H1 (cell line): ENCODE measurements at regions not wholly inside any gene's neighbourhood (a gene's known extent, or its start where the extent isn't known, plus 50 kb on each side); places are given as distances from the start of the nearest gene placed in this dataset.

Experiments
- CTCF ChIA-PET: fragments of 300-600 bp; sonication (Branson Sonifier 250); formaldehyde crosslinking; loops from one replicate; lab custom pipeline; 2021; ENCODE audit not compliant: partially characterized antibody; lab: Charles Lee
- POLR2A ChIA-PET: fragments of 300-600 bp; sonication (Branson Sonifier 250); formaldehyde crosslinking; loops from one replicate; lab custom pipeline; 2021; ENCODE audit warnings: inconsistent platforms; ENCODE audit not compliant: partially characterized antibody; lab: Charles Lee
- DNase-seq, 2 experiments: peaks; one replicate each; pipeline versions ENCODE4 v3.0.0 to v3.0.0-alpha.2; 2010 to 2022; ENCODE audit warnings: low spot score in 2 of 2, low read depth in 1 of 2, mixed read lengths in 1 of 2
- FAIRE-seq: peaks from 2 replicates; lab custom pipeline; 2011; peaks lifted over from hg19 to GRCh38; lab: Jason Lieb, UNC
- H2AFZ ChIP-seq: 2 replicates; pipeline ENCODE4 v1.8.1; 2012; ENCODE audit warnings: low read length, inconsistent platforms
- H2AK5ac ChIP-seq: 2 replicates; pipeline ENCODE4 v1.6.1; 2013; ENCODE audit warnings: low read depth, low read length
- H2BK120ac ChIP-seq: replicated peaks from 2 replicates; pipeline ENCODE3; 2013; ENCODE audit warnings: low read depth, low read length, inconsistent platforms
- H2BK12ac ChIP-seq: 2 replicates; pipeline ENCODE4 v1.6.1; 2013; ENCODE audit warnings: low read depth, low read length
- H2BK15ac ChIP-seq: 2 replicates; pipeline ENCODE4 v1.6.1; 2013; ENCODE audit warnings: low read length
- H2BK20ac ChIP-seq: 2 replicates; pipeline ENCODE4 v1.6.1; 2013; ENCODE audit warnings: low read length
- H2BK5ac ChIP-seq: 2 replicates; pipeline ENCODE4 v1.6.1; 2013; ENCODE audit warnings: low read depth, low read length
- H3K14ac ChIP-seq: 2 replicates; pipeline ENCODE4 v1.6.1; 2013; ENCODE audit warnings: inconsistent platforms; ENCODE audit not compliant: insufficient read length
- H3K18ac ChIP-seq: 2 replicates; pipeline ENCODE4 v1.6.1; 2013; ENCODE audit warnings: low read length; ENCODE audit errors: extremely low read depth
- H3K23ac ChIP-seq: 2 replicates; pipeline ENCODE4 v1.6.1; 2013; ENCODE audit warnings: inconsistent platforms; ENCODE audit not compliant: insufficient read length
- H3K23me2 ChIP-seq: 2 replicates; pipeline ENCODE4 v1.6.1; 2013; ENCODE audit warnings: low read depth, low read length
- H3K27ac ChIP-seq: 2 replicates; pipeline ENCODE4 v1.6.1; 2011; ENCODE audit warnings: low read depth, low read length, inconsistent platforms
- H3K27me3 ChIP-seq, 4 experiments: replicated peaks in 1 of 4; 1 replicate in 1 of 4; 2 replicates in 3 of 4; pipeline versions ENCODE4 v1.6.1 to v1.8.1; 2011 to 2013; ENCODE audit warnings: low read length in 3 of 4, mild to moderate bottlenecking in 3 of 4, inconsistent platforms in 2 of 4, mixed read lengths in 2 of 4, moderate library complexity in 1 of 4; ENCODE audit not compliant: control insufficient read depth in 3 of 4, insufficient read depth in 3 of 4; ENCODE audit errors: extremely low read depth in 1 of 4
- H3K36me3 ChIP-seq, 4 experiments: 2 replicates each; pipeline versions ENCODE4 v1.6.1 to v1.8.1; 2011 to 2013; ENCODE audit warnings: mild to moderate bottlenecking in 4 of 4, low read length in 3 of 4, moderate library complexity in 2 of 4, control low read depth in 1 of 4, inconsistent platforms in 1 of 4; ENCODE audit not compliant: insufficient read depth in 4 of 4, control insufficient read depth in 2 of 4
- H3K4ac ChIP-seq: replicated peaks from 2 replicates; pipeline ENCODE3; 2013; ENCODE audit warnings: low read length, low read depth, mixed read lengths, inconsistent platforms; ENCODE audit not compliant: insufficient read length
- H3K4me1 ChIP-seq, 4 experiments: replicated peaks in 1 of 4; 1 replicate in 1 of 4; 2 replicates in 3 of 4; pipeline versions ENCODE4 v1.6.1 to v1.8.1; 2011 to 2013; ENCODE audit warnings: low read length in 3 of 4, inconsistent platforms in 2 of 4, mixed read lengths in 1 of 4; ENCODE audit not compliant: insufficient read depth in 4 of 4, control insufficient read depth in 3 of 4
- H3K4me2 ChIP-seq, 2 experiments: 2 replicates each; pipeline versions ENCODE4 v1.6.1 to v1.8.1; 2011 to 2013; ENCODE audit warnings: low read depth in 2 of 2, low read length in 2 of 2, control low read depth in 1 of 2, inconsistent platforms in 1 of 2, mild to moderate bottlenecking in 1 of 2; ENCODE audit not compliant: insufficient read depth in 1 of 2
- H3K4me3 ChIP-seq, 4 experiments: fragments of 200-600, 300-600 bp in 1 of 4; sonication (generic), shearing (Covaris generic), sonication (Bioruptor Twin) in 1 of 4; 2 replicates each; pipeline versions ENCODE4 v1.5.1 to v1.8.1; 2011 to 2016; ENCODE audit warnings: low read length in 4 of 4, low read depth in 3 of 4, control low read depth in 2 of 4, inconsistent platforms in 2 of 4, mild to moderate bottlenecking in 2 of 4, mixed read lengths in 1 of 4, moderate library complexity in 1 of 4; ENCODE audit not compliant: insufficient read depth in 2 of 4; ENCODE audit errors: extremely low read depth in 1 of 4
- H3K56ac ChIP-seq: replicated peaks from 2 replicates; pipeline ENCODE3; 2013; ENCODE audit warnings: low read depth, mild to moderate bottlenecking, mixed read lengths, low read length, inconsistent platforms; ENCODE audit not compliant: insufficient read length
- H3K79me1 ChIP-seq: 2 replicates; pipeline ENCODE4 v1.6.1; 2013; ENCODE audit warnings: low read depth, low read length, control low read depth
- H3K79me2 ChIP-seq, 2 experiments: 2 replicates each; pipeline versions ENCODE4 v1.6.1 to v1.8.1; 2012 to 2013; ENCODE audit warnings: low read length in 2 of 2, mild to moderate bottlenecking in 2 of 2, inconsistent platforms in 1 of 2; ENCODE audit not compliant: insufficient read depth in 2 of 2, control insufficient read depth in 1 of 2
- H3K9ac ChIP-seq, 4 experiments: replicated peaks in 1 of 4; 1 replicate in 1 of 4; 2 replicates in 3 of 4; pipeline versions ENCODE4 v1.6.1 to v1.8.1; 2011 to 2013; ENCODE audit warnings: low read depth in 3 of 4, low read length in 3 of 4, control low read depth in 2 of 4, mild to moderate bottlenecking in 2 of 4, moderate library complexity in 2 of 4, inconsistent platforms in 1 of 4; ENCODE audit errors: extremely low read depth in 1 of 4
- H3K9me3 ChIP-seq, 2 experiments: 2 replicates each; pipeline versions ENCODE4 v1.6.1 to v1.8.1; 2012 to 2013; ENCODE audit warnings: mild to moderate bottlenecking in 2 of 2, moderate library complexity in 2 of 2, control low read depth in 1 of 2, inconsistent platforms in 1 of 2, low read depth in 1 of 2, low read length in 1 of 2, mixed read lengths in 1 of 2; ENCODE audit not compliant: insufficient read depth in 2 of 2
- H4K20me1 ChIP-seq, 2 experiments: replicated peaks in 1 of 2; 2 replicates each; pipeline versions ENCODE3 to v1.8.1; 2011 to 2013; ENCODE audit warnings: inconsistent platforms in 2 of 2, low read length in 2 of 2, mild to moderate bottlenecking in 1 of 2; ENCODE audit not compliant: insufficient read depth in 2 of 2, control insufficient read depth in 1 of 2
- H4K5ac ChIP-seq: 2 replicates; pipeline ENCODE4 v1.6.1; 2013; ENCODE audit warnings: low read length, low read depth, mixed read lengths, inconsistent platforms; ENCODE audit not compliant: insufficient read length
- H4K8ac ChIP-seq: 2 replicates; pipeline ENCODE4 v1.8.0; 2013; ENCODE audit warnings: mild to moderate bottlenecking, moderate library complexity, low read length, inconsistent platforms; ENCODE audit not compliant: insufficient read depth; ENCODE audit errors: extremely low read depth
- H4K91ac ChIP-seq: replicated peaks from 2 replicates; pipeline ENCODE3; 2013; ENCODE audit warnings: low read length, mixed read lengths, inconsistent platforms; ENCODE audit not compliant: insufficient read length
- CBX5 ChIP-seq: fragments of 300-800, 300-1000 bp; sonication (generic); IDR thresholded peaks from 2 replicates; pipeline ENCODE4 v1.7.1; 2016; ENCODE audit warnings: antibody characterized with exemption, low read length, low read depth
- RAD21 ChIP-seq, 2 experiments: IDR thresholded peaks in 1 of 2; conservative IDR thresholded peaks in 1 of 2; 2 replicates each; pipeline ENCODE4 v1.6.1; 2011; ENCODE audit warnings: low read depth in 2 of 2, low read length in 2 of 2, improper control_type of control experiment in 1 of 2, inconsistent platforms in 1 of 2, mild to moderate bottlenecking in 1 of 2, moderate library complexity in 1 of 2
- TEAD4 ChIP-seq: IDR thresholded peaks from 2 replicates; pipeline ENCODE4 v1.6.1; 2012; ENCODE audit warnings: low read depth, low read length, inconsistent platforms, mixed read lengths
- WGBS, 2 experiments: shearing (Covaris generic) in 1 of 2; methylation state at CpG; one replicate each; pipeline versions ENCODE4 v1.1.6 to v1.1.7; 2013 to 2015; ENCODE audit warnings: low lambda C conversion rate in 2 of 2, mixed read lengths in 2 of 2, inconsistent platforms in 1 of 2, low coverage in 1 of 2, missing lambda C conversion rate in 1 of 2; ENCODE audit not compliant: insufficient replicate concordance in 2 of 2, insufficient coverage in 1 of 2, insufficient read length in 1 of 2; ENCODE audit errors: extremely low coverage in 1 of 2, missing lambda C conversion rate in 1 of 2; 5-methylcytosine and 5-hydroxymethylcytosine counted together
- TF ChIP-seq, protein P1 (sequence below), 3 experiments: IDR thresholded peaks; 1 replicate in 2 of 3; 2 replicates in 1 of 3; pipeline versions ENCODE4 v1.5.1 to v1.6.1; 2011; ENCODE audit warnings: low read length in 3 of 3, mild to moderate bottlenecking in 3 of 3, inconsistent platforms in 2 of 3, low read depth in 1 of 3, moderate library complexity in 1 of 3; ENCODE audit not compliant: insufficient read depth in 1 of 3; ENCODE audit errors: control extremely low read depth in 1 of 3

DNA sequence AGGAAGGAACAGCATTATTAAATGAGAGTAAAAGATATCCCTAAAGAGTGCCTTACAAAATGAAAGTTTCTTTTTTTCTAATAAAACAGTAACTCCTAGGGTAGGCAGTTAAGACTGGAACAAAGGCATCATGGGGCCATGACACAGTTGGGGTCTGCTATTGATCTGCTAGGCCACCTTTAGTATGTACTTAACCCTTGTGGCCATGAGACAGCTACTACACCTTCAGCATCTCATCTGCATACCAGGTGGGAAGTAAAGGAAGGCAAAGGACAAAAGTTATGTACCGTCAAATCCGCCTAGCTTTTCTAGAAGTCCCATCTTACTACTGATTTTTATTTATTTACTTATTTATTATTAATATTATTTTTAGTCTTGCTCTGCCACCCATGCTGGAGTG, 93.8 kb upstream of the FHIT start:
- Histone ChIP-seq H4K20me1 (no peaks in the 10 kb centered on the region), H2BK5ac (no peak overlapping the region), H3K4me2 (no peak overlapping the region), H3K23me2 (no peaks in the 10 kb centered on the region), H2BK120ac (no peak overlapping the region), H3K18ac (no peak overlapping the region), H2BK15ac (no peak overlapping the region), H3K27ac (no peak overlapping the region), H3K9ac (no peak overlapping the region), H3K4me1 (no peaks in the 10 kb centered on the region; a peak in 1 of 7 replicates), H3K79me2 (no peaks in the 10 kb centered on the region), H4K91ac (no peak overlapping the region), H3K9me3 (no peaks in the 10 kb centered on the region), H3K56ac (no peak overlapping the region), H2AFZ (no peak overlapping the region), H3K4ac (no peak overlapping the region), H3K79me1 (no peaks in the 10 kb centered on the region), H4K8ac (no peak overlapping the region), H3K27me3 (no peaks in the 10 kb centered on the region), H3K14ac (no peak overlapping the region), H4K5ac (no peak overlapping the region), H3K23ac (no peak overlapping the region), H3K4me3 (no peak overlapping the region), H2BK20ac (no peak overlapping the region), H3K36me3 (no peaks in the 10 kb centered on the region), H2AK5ac (no peak overlapping the region), H2BK12ac (no peak overlapping the region)
- DNase-seq (no peak), FAIRE-seq (peak; percentile 81)
- 93% methylated on average over 2 of the region's 2 CpGs; no CpG with 5 or more reads in 1 of the 2 experiments for WGBS, 2 experiments
- TF ChIP-seq TEAD4 (0 out of 2 replicates have a peak, but pooled peaks have one; percentile 29), CBX5 (no peak), RAD21 (IDR thresholded peaks at IDR 0.05 in 1 of 2, conservative IDR thresholded peaks at IDR 0.05 in 1 of 2; ENCODE audit: low read depth in 2 of 2, low read length in 2 of 2) (peak in 1 of 2 experiments; percentile 32; a peak in 1 of 4 replicates)
- TF ChIP-seq, protein P1, sequence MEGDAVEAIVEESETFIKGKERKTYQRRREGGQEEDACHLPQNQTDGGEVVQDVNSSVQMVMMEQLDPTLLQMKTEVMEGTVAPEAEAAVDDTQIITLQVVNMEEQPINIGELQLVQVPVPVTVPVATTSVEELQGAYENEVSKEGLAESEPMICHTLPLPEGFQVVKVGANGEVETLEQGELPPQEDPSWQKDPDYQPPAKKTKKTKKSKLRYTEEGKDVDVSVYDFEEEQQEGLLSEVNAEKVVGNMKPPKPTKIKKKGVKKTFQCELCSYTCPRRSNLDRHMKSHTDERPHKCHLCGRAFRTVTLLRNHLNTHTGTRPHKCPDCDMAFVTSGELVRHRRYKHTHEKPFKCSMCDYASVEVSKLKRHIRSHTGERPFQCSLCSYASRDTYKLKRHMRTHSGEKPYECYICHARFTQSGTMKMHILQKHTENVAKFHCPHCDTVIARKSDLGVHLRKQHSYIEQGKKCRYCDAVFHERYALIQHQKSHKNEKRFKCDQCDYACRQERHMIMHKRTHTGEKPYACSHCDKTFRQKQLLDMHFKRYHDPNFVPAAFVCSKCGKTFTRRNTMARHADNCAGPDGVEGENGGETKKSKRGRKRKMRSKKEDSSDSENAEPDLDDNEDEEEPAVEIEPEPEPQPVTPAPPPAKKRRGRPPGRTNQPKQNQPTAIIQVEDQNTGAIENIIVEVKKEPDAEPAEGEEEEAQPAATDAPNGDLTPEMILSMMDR (IDR thresholded peaks at IDR 0.05; ENCODE audit: control extremely low read depth in 1 of 3, insufficient read depth in 1 of 3, low read depth in 1 of 3, low read length in 3 of 3): peak in 1 of 3 experiments; percentile 30; a peak in 1 of 4 replicates
- ChIA-PET CTCF (interaction anchor here (1.4 kb wide), 1 partner anchor 24 kb away, joined by 3 read pairs; no protein-coding TSS in a partner anchor), POLR2A (no interaction called here)
